Inflammatory macrophage (primary cell): ENCODE measurements at regions not wholly inside any gene's neighbourhood (a gene's known extent, or its start where the extent isn't known, plus 50 kb on each side); places are given as distances from the start of the nearest gene placed in this dataset.

Source experiments
- DNase-seq, 2 donors: peaks; one replicate each; pipeline ENCODE4 v3.0.0-alpha.2; 2020 to 2022

- no peak for DNase-seq
Observed at GRCh38 chr6:167756597-167756996, 70.1 kb upstream of the AFDN start.

DNA sequence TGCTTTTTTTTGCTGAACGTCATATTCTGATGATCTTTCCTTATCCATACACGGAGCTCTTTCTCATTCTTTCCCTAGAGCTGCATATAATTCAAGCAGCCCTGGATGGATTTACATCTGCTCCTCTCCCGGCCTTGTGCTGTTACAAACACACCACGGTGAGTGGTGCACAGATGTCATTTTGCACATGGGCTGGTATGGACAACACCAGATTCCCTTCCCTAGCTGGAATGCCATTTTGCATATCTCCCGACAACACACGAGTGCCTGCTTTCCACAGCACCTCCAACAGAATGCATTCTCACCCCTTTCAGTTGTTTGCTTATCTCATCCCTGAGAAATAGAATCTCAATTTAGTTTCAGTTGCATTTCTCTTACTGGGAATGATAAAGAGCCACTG lies 69.5 kb upstream of the AFDN start:
- DNase-seq = no peak

DNA sequence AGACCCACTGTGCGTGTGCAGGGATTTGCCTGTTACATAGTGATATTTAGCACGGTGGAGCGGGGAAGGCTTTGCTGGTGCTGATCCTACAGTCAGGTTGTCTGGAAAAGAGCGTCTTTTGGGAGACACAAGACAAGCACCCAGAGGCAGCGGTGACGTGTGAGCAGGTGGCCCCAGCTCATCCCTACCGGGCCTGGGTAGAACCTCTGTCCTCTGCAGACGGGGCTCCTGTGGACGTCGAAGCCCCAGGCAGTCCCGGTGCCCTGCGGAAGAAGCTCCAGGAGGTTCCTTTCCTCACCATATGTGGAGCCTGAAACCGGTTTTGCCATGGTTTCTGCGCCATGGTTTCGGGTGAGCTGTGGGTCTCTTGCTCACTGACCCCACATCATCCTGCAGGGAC lies 68.9 kb upstream of the AFDN start:
- no peak for DNase-seq

DNA sequence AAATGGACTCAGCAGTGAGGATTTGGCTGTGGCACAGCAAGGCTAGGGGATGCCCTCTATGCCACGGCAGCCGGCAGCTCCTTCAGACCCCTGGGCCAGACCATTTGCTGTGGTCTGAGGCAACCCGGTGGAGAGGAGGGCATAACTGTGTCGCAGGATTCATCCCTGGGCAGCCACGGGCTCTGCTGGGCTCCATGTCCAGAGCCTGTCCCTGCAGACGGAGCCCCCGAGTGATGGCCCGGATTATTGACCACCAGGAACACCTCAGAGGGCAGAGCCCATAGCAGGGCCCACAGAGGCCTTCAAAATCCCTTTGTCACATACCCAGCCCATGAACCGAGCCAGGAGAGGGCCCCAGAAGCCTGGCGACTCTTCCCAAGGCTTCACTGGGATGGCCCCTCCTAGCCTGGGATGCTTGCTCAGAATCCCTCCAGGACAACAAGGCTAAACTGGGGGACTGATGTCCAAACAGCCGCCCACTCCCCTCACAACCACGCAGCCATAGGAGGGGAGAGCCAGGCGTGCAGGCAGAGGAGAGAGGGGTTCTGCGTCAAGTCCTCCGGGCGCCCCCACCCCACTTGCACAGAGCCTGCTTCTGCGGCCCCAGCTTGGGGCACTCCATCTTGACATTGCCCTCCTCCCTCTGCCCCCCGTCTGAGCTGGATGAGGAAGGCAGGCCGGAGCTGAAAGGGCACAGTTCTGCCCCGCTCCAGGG lies 68.2 kb upstream of the AFDN start:
- no peak for DNase-seq

DNA sequence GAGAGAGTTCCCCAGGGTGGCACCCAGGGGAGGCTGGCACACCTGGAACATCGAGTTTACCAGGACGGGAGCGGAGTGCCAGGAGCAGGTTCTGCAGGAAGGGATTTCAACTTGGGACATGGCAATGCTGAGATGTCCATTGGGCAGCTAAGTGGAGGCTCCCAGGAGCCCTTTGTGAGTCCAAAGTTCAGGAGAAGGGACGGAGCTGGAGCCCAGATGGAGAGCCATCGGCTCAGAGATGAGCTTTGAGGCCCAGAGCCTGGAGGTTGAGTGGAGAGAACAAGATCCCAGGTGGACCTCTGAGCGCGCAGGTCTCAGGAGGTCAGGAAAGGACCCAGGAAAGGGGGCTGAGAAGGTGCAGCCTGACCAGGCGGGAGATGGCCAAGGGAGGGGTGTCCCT lies 67.5 kb upstream of the AFDN start:
- no peak for DNase-seq

DNA sequence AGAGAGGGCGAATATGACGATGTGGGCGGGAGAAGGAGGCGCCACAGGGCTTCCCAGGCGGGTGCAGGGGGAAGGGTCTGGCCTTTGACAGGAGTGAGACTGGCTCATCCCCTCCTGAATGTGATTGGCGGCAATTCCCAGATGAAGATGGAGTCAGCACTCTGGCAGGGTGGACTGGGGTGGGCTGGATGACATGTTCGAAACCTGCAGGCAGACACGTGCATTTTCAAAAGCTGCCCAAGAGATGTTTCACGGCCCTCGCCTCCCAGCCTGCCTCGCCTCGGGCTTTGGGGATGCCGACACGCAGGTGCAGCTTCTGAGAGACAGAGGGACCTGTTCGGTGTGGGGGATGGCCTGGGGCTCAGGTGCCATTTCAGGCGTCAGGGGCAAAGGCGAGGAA lies 66.8 kb upstream of the AFDN start:
- DNase-seq = no peak

DNA sequence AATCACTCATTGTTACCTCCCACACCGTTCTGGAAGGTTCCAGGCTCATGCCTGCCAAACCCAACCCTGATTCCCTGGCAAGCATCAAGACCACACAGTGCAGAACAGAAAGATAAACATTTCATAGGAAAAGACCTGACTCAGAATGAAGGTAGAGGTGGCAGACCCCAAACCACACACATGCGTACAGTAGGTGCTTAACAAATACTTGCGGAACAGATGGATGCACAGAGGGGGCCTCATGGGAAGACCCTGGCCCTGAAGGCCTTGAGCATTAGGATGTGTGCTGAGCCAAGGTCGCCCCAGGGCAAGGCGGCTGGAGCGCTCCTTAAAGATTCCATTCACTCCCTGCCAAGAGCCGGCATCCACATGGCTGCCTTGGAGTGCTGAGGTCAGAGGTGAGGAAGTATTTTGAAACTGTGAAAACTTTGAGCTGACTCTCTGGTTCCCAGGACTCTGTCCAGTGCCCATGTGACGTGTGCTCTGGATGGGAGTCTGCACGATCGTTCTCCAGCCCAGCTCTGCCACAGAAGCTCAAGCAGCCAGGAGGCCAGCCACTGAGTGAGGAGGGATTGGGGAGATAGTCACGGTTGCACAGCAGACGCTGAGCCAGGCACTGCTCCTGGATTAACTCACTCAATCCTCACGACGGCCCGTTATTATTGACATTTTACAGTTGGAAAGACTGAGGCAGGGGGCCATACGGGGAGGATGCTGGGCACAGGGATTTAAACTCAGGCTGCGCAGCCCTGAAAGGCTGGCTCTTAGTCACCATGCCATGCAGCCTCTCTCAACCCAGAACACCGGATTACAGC lies 65.5 kb upstream of the AFDN start:
- DNase-seq = no peak

DNA sequence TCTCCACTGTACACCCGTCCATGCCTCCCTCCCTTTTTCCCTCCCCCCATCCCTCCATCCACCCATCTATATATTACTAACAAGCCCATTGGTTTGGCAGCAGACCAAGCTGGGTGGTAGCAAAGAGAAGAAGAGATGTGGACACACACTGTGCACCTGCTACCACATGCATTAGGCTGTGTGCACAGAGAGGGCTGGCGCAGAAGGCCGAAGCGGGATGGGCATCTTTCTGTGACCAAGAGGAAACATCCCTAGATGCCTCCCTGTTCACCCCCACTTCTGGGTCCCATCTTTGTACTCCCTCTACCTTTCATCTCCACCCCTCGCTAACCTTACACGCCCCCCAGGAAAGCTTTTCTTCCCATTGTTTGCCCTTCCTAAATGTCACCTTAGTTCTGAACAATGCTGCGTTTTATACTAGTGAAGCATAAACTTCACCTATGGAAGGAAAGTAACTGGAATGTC lies 64.9 kb upstream of the AFDN start:
- no peak for DNase-seq

- no peak for DNase-seq
Observed at GRCh38 chr6:167762259-167762962, 64.3 kb upstream of the AFDN start.

- no peak for DNase-seq
Observed at GRCh38 chr6:167763056-167763944, 63.4 kb upstream of the AFDN start.

GRCh38 chr6:167764215-167764614 lies 62.5 kb upstream of the AFDN start:
- no peak for DNase-seq

DNA sequence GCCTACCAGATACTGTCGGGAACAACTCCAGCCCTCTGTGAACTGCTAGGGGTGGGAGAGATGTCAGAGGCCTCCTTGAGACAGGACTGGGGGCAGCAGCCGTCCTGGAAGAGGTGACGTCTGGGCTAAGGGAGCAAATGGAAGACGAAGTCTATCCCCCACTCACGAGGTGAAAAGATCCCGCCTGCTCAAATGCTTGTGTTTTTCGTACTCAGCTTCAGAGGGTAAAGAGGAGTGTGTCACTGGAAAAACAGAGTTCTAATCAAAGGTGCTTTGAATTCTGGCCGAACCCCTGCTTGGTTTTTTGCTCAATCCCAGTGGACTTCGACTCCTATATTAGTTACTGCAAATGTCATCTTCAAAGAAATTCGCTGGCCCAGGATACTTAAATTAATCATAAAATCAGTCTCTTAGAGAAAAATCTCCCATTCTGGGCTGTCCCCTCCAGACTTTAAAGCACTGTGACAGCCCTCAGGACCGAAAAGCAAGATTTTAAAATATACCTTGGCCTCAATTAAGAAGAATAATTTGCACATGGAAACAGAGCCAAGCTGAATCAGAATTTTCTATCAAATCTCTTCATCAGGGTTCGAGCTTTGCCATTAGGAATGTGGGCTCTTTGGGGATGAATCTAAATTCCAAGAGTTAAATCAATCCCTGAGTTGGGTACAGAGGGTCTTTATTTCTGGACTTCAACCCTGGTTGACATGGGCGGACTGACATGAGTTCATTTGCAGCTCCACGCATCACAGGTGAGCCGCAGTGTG lies 61.8 kb upstream of the AFDN start:
- no peak for DNase-seq

DNA sequence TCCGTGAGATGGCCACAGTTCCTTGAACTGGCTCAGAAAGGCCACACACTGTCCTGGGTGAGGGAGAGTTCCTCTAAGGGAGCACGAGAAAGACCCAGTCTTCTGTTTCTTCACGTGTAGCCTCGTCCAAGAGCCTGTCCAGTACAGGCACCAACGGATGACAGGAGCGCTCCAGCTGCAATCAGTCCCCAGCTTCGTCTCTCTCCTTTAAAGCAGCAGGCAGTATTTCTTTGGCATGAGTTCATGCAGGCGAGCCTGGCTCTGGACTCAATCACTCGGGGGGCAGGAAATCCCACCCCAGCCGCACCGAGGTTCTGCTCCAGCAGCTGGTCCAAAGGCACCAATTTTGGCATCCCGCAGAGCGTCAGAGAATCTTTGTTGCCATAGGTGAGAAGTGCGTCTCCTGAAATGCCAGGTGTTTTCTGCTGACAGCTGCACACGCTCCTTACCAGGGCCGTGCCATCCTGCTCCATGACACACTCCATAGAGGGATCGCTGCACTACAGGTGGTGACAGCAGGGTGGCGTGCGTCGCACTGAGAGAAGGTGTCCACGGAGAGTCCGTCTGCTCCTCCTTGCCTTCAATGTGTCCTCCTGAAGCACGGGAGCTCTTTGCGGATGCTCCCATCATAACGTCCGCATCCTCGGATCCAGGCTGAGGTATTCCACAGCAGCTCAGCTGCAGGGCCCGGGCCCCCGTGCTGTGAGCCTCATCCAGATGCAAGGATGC lies 59.6 kb upstream of the AFDN start:
- DNase-seq = no peak

GRCh38 chr6:167767715-167768107 lies 59.0 kb upstream of the AFDN start:
- no peak for DNase-seq

DNA sequence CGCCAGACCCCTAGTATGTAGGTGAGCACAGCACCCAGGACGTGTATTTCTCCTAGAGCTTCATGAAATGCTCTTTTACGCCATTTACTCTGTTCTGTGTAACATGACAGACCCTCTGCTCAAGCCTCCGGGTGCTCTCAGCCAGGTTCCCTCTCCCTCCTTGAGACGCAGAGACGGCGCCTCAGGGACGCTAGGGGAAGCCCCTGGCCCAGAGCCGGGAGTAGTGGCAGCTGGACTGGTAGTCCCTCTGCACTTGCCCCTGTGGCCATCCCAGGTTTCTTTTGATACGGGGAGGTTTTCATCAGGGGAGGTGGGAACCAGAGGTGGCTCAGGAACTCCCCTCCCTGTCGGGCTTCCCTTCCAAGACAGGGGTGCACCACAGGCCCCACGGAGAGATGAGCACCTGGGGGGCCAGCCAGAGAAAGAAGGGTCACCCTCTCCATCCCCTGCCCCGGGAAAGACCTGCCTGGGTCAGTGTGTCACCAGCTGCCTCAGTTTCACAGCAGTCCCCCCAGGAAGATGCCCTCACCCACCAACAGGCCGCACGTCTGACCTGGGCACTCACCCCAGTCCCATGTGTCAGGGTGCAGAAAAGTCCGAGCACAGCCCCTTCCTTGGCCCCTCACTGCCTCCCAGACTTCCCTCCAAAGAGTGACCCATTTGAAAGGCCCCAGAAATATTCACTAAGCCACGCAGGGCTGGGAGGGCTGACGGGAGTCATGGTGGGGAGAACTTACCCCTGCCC lies 58.1 kb upstream of the AFDN start:
- no peak for DNase-seq

DNA sequence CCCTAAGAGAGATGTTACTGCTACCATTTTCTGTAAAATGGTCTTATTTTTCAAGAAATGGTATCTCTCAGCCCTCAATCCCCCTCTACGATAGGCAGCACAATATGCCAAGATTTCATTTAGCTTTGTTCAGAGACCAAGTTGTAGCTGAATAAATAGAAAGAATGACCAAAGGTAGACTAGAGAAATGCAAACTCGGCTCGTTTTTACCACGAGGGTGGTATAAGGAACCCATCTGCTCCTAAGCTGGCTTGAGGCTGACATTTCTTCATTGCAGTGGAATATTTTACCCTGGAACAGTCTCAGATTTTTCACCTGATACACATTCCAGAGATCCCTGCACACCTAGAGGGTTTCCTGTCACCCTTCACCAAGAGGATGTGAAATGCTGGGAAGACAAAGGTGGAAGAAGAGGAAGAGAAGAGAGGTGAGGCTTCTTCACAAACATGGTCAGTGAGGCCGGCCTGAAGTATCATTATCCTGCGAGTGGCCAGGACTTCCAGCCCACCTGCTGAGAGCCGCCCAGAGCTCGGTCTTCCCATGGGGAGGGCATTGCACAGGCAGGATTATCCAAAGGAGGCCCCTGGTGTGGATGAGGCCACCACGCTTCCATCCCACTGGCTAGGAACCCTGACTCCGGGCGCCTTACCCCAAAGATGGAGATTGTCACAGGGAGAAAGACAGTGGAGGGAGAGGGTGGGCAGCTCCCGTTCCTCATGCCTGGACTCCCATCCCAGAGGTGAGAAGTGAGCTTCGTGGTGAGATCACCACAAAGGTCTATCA lies 57.1 kb upstream of the AFDN start:
- DNase-seq = no peak

- DNase-seq = no peak
Observed at GRCh38 chr6:167770291-167770955, 56.3 kb upstream of the AFDN start.

- DNase-seq = no peak
Observed at GRCh38 chr6:167774881-167775280, 51.8 kb upstream of the AFDN start.
